ENCODE measurements at regions not wholly inside any gene's neighbourhood (a gene's known extent, or its start where the extent isn't known, plus 50 kb on each side); places are given as distances from the start of the nearest gene placed in this dataset.
"Not testable (repeated sequence)": the region's sequence is repeated elsewhere in the genome, so short reads cannot be mapped to it uniquely, and the experiment has no call there.

- H3K27me3 ChIP-seq (ENCODE audit: control insufficient read depth, insufficient read depth, low read length) = no peaks in the 10 kb centered on the region
- H3K9me3 ChIP-seq (ENCODE audit: control insufficient read depth, insufficient read depth, low read length) = no peaks in the 10 kb centered on the region
- H3K4me3 ChIP-seq (ENCODE audit: low read depth, low read length) = no peak overlapping the region
- H3K9ac ChIP-seq (ENCODE audit: low read depth, low read length) = no peak overlapping the region
- H3K4me1 ChIP-seq (ENCODE audit: control insufficient read depth, insufficient read depth, low read length) = no peaks in the 10 kb centered on the region
- H3K36me3 ChIP-seq (ENCODE audit: control insufficient read depth, insufficient read depth, low read length) = no peaks in the 10 kb centered on the region
Observed at GRCh38 chr3:166706094-166706493, 674.0 kb downstream of the ZBBX start.

DNA sequence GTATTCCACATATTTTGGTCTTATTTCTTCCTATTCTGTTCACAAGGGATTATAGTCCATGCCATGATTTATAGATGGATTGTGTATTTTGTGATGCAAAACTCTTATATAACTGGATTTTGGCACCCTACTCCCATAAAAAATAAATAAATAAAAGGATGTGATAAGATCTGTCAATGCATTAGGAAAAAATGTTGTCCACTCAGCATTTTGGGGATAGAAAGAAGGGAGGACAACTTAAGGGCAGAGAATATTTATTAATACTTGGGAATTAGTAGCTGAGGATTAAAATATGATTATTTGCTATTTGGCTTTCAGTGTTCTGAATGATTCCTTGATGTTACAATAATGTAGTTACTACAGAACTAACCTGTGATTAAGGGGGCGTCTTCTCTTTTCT is 682.6 kb downstream of the ZBBX start:
- Histone ChIP-seq H3K36me3 (ENCODE audit: control insufficient read depth, insufficient read depth, low read length) (no peaks in the 10 kb centered on the region), H3K27me3 (ENCODE audit: control insufficient read depth, insufficient read depth, low read length) (no peaks in the 10 kb centered on the region), H3K4me1 (ENCODE audit: control insufficient read depth, insufficient read depth, low read length) (no peaks in the 10 kb centered on the region), H3K9me3 (ENCODE audit: control insufficient read depth, insufficient read depth, low read length) (no peaks in the 10 kb centered on the region), H3K4me3 (ENCODE audit: low read depth, low read length) (no peak overlapping the region), H3K9ac (ENCODE audit: low read depth, low read length) (no peak overlapping the region)

- H3K36me3 ChIP-seq (ENCODE audit: control insufficient read depth, insufficient read depth, low read length) = no peaks in the 10 kb centered on the region
- H3K27me3 ChIP-seq (ENCODE audit: control insufficient read depth, insufficient read depth, low read length) = no peaks in the 10 kb centered on the region
- H3K4me1 ChIP-seq (ENCODE audit: control insufficient read depth, insufficient read depth, low read length) = no peaks in the 10 kb centered on the region
- no peak overlapping the region for H3K9ac ChIP-seq (ENCODE audit: low read depth, low read length)
- no peaks in the 10 kb centered on the region for H3K9me3 ChIP-seq (ENCODE audit: control insufficient read depth, insufficient read depth, low read length)
- H3K4me3 ChIP-seq (ENCODE audit: low read depth, low read length) = no peak overlapping the region
Observed at GRCh38 chr3:166696103-166696502, 684.0 kb downstream of the ZBBX start.

DNA sequence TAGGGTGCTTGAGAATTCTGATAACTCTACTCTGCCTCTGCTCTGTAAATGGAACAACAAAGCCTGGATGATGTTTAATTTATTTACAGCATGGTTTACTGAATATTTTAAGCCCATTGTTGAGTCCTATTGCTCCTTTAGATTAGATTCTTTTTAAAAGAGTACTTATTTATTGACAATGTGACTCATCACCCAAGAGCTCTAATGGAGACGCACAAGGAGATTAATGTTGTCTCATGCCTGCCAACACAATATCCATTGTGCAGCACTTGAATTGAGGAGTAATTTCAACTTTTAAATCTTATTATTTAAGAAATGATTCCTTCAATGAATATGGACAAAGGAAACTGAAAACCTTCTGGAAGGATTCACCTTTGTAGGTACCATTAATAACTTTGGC is 691.4 kb downstream of the ZBBX start:
- Histone ChIP-seq H3K27me3 (ENCODE audit: control insufficient read depth, insufficient read depth, low read length) (no peaks in the 10 kb centered on the region), H3K4me3 (ENCODE audit: low read depth, low read length) (no peak overlapping the region), H3K9ac (ENCODE audit: low read depth, low read length) (no peak overlapping the region)

GRCh38 chr3:166685246-166685645 is 694.9 kb downstream of the ZBBX start:
- Histone ChIP-seq H3K4me3 (ENCODE audit: low read depth, low read length) (no peak overlapping the region), H3K27me3 (ENCODE audit: control insufficient read depth, insufficient read depth, low read length) (no peaks in the 10 kb centered on the region), H3K4me1 (ENCODE audit: control insufficient read depth, insufficient read depth, low read length) (peaks cover 2% of the 10 kb centered on the region), H3K9ac (ENCODE audit: low read depth, low read length) (no peak overlapping the region), H3K36me3 (ENCODE audit: control insufficient read depth, insufficient read depth, low read length) (no peaks in the 10 kb centered on the region), H3K9me3 (ENCODE audit: control insufficient read depth, insufficient read depth, low read length) (no peaks in the 10 kb centered on the region)

More for the DNA sequence above, 691.4 kb downstream of the ZBBX start:
- Histone ChIP-seq H3K9me3 (ENCODE audit: control insufficient read depth, insufficient read depth, low read length) (no peaks in the 10 kb centered on the region), H3K4me1 (ENCODE audit: control insufficient read depth, insufficient read depth, low read length) (no peaks in the 10 kb centered on the region), H3K36me3 (ENCODE audit: control insufficient read depth, insufficient read depth, low read length) (no peaks in the 10 kb centered on the region)

- H3K9me3 ChIP-seq (ENCODE audit: control insufficient read depth, insufficient read depth, low read length); H3K4me3 ChIP-seq (ENCODE audit: low read depth, low read length); H3K4me1 ChIP-seq (ENCODE audit: control insufficient read depth, insufficient read depth, low read length); H3K36me3 ChIP-seq (ENCODE audit: control insufficient read depth, insufficient read depth, low read length); H3K27me3 ChIP-seq (ENCODE audit: control insufficient read depth, insufficient read depth, low read length); H3K9ac ChIP-seq (ENCODE audit: low read depth, low read length): not testable (repeated sequence)
Observed at GRCh38 chr3:166684077-166684476, 696.0 kb downstream of the ZBBX start.

- H3K9ac ChIP-seq (ENCODE audit: low read depth, low read length) = no peak overlapping the region
- H3K27me3 ChIP-seq (ENCODE audit: control insufficient read depth, insufficient read depth, low read length) = no peaks in the 10 kb centered on the region
- H3K4me3 ChIP-seq (ENCODE audit: low read depth, low read length) = no peak overlapping the region
- H3K36me3 ChIP-seq (ENCODE audit: control insufficient read depth, insufficient read depth, low read length) = no peaks in the 10 kb centered on the region
- no peaks in the 10 kb centered on the region for H3K9me3 ChIP-seq (ENCODE audit: control insufficient read depth, insufficient read depth, low read length)
- H3K4me1 ChIP-seq (ENCODE audit: control insufficient read depth, insufficient read depth, low read length) = no peaks in the 10 kb centered on the region
Observed at GRCh38 chr3:166669781-166670180, 710.3 kb downstream of the ZBBX start.

DNA sequence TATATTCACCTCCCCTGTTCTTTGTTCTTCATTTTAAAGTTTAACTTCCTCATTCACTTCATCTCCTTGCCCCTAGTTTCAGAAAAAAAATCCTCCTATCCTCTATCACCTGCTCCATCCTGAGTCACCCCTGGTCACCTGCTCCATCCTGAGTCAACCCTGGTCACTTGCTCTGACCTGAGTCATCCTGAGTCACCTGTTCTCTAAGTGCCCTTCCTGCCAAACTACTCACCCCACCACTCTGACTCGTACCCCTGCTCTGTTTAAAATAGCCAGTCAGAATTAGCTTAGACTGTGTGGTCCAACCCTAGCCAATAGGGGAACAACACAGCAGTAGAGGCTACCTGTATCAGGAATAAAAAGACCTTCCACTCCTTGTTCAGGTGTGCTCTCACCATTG is 716.9 kb downstream of the ZBBX start:
- H3K4me1 ChIP-seq (ENCODE audit: control insufficient read depth, insufficient read depth, low read length) = no peaks in the 10 kb centered on the region
- no peaks in the 10 kb centered on the region for H3K36me3 ChIP-seq (ENCODE audit: control insufficient read depth, insufficient read depth, low read length)
- H3K27me3 ChIP-seq (ENCODE audit: control insufficient read depth, insufficient read depth, low read length) = no peaks in the 10 kb centered on the region
- H3K4me3 ChIP-seq (ENCODE audit: low read depth, low read length) = no peak overlapping the region
- H3K9ac ChIP-seq (ENCODE audit: low read depth, low read length) = no peak overlapping the region
- no peaks in the 10 kb centered on the region for H3K9me3 ChIP-seq (ENCODE audit: control insufficient read depth, insufficient read depth, low read length)

- Histone ChIP-seq H3K9me3 (ENCODE audit: control insufficient read depth, insufficient read depth, low read length) (no peaks in the 10 kb centered on the region), H3K9ac (ENCODE audit: low read depth, low read length) (no peak overlapping the region), H3K27me3 (ENCODE audit: control insufficient read depth, insufficient read depth, low read length) (no peaks in the 10 kb centered on the region), H3K4me1 (ENCODE audit: control insufficient read depth, insufficient read depth, low read length) (no peaks in the 10 kb centered on the region), H3K4me3 (ENCODE audit: low read depth, low read length) (no peak overlapping the region), H3K36me3 (ENCODE audit: control insufficient read depth, insufficient read depth, low read length) (no peaks in the 10 kb centered on the region)
Observed at GRCh38 chr3:166661621-166662020, 718.5 kb downstream of the ZBBX start.

- Histone ChIP-seq H3K4me1 (ENCODE audit: control insufficient read depth, insufficient read depth, low read length) (no peaks in the 10 kb centered on the region), H3K9ac (ENCODE audit: low read depth, low read length) (no peak overlapping the region), H3K4me3 (ENCODE audit: low read depth, low read length) (no peak overlapping the region), H3K9me3 (ENCODE audit: control insufficient read depth, insufficient read depth, low read length) (no peaks in the 10 kb centered on the region), H3K27me3 (ENCODE audit: control insufficient read depth, insufficient read depth, low read length) (no peaks in the 10 kb centered on the region), H3K36me3 (ENCODE audit: control insufficient read depth, insufficient read depth, low read length) (no peaks in the 10 kb centered on the region)
Observed at GRCh38 chr3:166660962-166661361, 719.1 kb downstream of the ZBBX start.

- Histone ChIP-seq H3K27me3 (ENCODE audit: control insufficient read depth, insufficient read depth, low read length) (no peaks in the 10 kb centered on the region), H3K9me3 (ENCODE audit: control insufficient read depth, insufficient read depth, low read length) (no peaks in the 10 kb centered on the region), H3K36me3 (ENCODE audit: control insufficient read depth, insufficient read depth, low read length) (no peaks in the 10 kb centered on the region), H3K4me1 (ENCODE audit: control insufficient read depth, insufficient read depth, low read length) (no peaks in the 10 kb centered on the region), H3K9ac (ENCODE audit: low read depth, low read length) (no peak overlapping the region), H3K4me3 (ENCODE audit: low read depth, low read length) (no peak overlapping the region)
Observed at GRCh38 chr3:166637984-166638530, 742.0 kb downstream of the ZBBX start.

GRCh38 chr3:166634091-166634746 is 745.9 kb downstream of the ZBBX start:
- no peaks in the 10 kb centered on the region for H3K9me3 ChIP-seq (ENCODE audit: control insufficient read depth, insufficient read depth, low read length)

More at GRCh38 chr3:166634091-166634746, 745.9 kb downstream of the ZBBX start:
- no peaks in the 10 kb centered on the region for H3K27me3 ChIP-seq (ENCODE audit: control insufficient read depth, insufficient read depth, low read length)
- no peak overlapping the region for H3K9ac ChIP-seq (ENCODE audit: low read depth, low read length)
- no peaks in the 10 kb centered on the region for H3K4me1 ChIP-seq (ENCODE audit: control insufficient read depth, insufficient read depth, low read length)
- no peaks in the 10 kb centered on the region for H3K36me3 ChIP-seq (ENCODE audit: control insufficient read depth, insufficient read depth, low read length)
- H3K4me3 ChIP-seq (ENCODE audit: low read depth, low read length) = no peak overlapping the region
